ENCODE measurements at regions not wholly inside any gene's neighbourhood (a gene's known extent, or its start where the extent isn't known, plus 50 kb on each side); places are given as distances from the start of the nearest gene placed in this dataset.

- DNase-seq (ENCODE audit: low spot score) (no peak), FAIRE-seq (no peak)
Observed at GRCh38 chr12:46471404-46471803, 98.8 kb upstream of the SLC38A2 start.

GRCh38 chr12:46470975-46471374, 98.4 kb upstream of the SLC38A2 start:
- FAIRE-seq (no peak), DNase-seq (ENCODE audit: low spot score) (no peak)

GRCh38 chr12:46470036-46470627, 97.6 kb upstream of the SLC38A2 start:
- DNase-seq (ENCODE audit: low spot score) (no peak), FAIRE-seq (no peak)

- FAIRE-seq (no peak), DNase-seq (ENCODE audit: low spot score) (no peak)
Observed at GRCh38 chr12:46468813-46469212, 96.2 kb upstream of the SLC38A2 start.

- DNase-seq (ENCODE audit: low spot score): peak; percentile 48
- FAIRE-seq: no peak
Observed at GRCh38 chr12:46468160-46468559, 95.6 kb upstream of the SLC38A2 start.

GRCh38 chr12:46465307-46465706, 92.7 kb upstream of the SLC38A2 start:
- FAIRE-seq (no peak), DNase-seq (ENCODE audit: low spot score) (no peak)

GRCh38 chr12:46464863-46465262, 92.3 kb upstream of the SLC38A2 start:
- no peak for FAIRE-seq
- no peak for DNase-seq (ENCODE audit: low spot score)

GRCh38 chr12:46462641-46463355, 90.2 kb upstream of the SLC38A2 start:
- no peak for FAIRE-seq

GRCh38 chr12:46461907-46462640, 89.5 kb upstream of the SLC38A2 start:
- DNase-seq (ENCODE audit: low spot score): no peak
- FAIRE-seq: no peak

More at GRCh38 chr12:46462641-46463355, 90.2 kb upstream of the SLC38A2 start:
- DNase-seq (ENCODE audit: low spot score): no peak

- no peak for FAIRE-seq
Observed at GRCh38 chr12:46461459-46461858, 88.9 kb upstream of the SLC38A2 start.

GRCh38 chr12:46460682-46461210, 88.2 kb upstream of the SLC38A2 start:
- no peak for FAIRE-seq
- DNase-seq (ENCODE audit: low spot score): no peak

More at GRCh38 chr12:46461459-46461858, 88.9 kb upstream of the SLC38A2 start:
- no peak for DNase-seq (ENCODE audit: low spot score)

- no peak for DNase-seq (ENCODE audit: low spot score)
- no peak for FAIRE-seq
Observed at GRCh38 chr12:46459861-46460545, 87.4 kb upstream of the SLC38A2 start.

GRCh38 chr12:46459111-46459510, 86.5 kb upstream of the SLC38A2 start:
- DNase-seq (ENCODE audit: low spot score) (no peak), FAIRE-seq (no peak)

GRCh38 chr12:46458500-46459102, 86.0 kb upstream of the SLC38A2 start:
- no peak for FAIRE-seq
- DNase-seq (ENCODE audit: low spot score): no peak

- DNase-seq (ENCODE audit: low spot score) (no peak), FAIRE-seq (no peak)
Observed at GRCh38 chr12:46457958-46458357, 85.4 kb upstream of the SLC38A2 start.

- no peak for FAIRE-seq
Observed at GRCh38 chr12:46456356-46457334, 84.1 kb upstream of the SLC38A2 start.

GRCh38 chr12:46455648-46456352, 83.2 kb upstream of the SLC38A2 start:
- FAIRE-seq (no peak), DNase-seq (ENCODE audit: low spot score) (peak; percentile 53)

More at GRCh38 chr12:46456356-46457334, 84.1 kb upstream of the SLC38A2 start:
- no peak for DNase-seq (ENCODE audit: low spot score)

GRCh38 chr12:46454981-46455380, 82.4 kb upstream of the SLC38A2 start:
- FAIRE-seq (no peak), DNase-seq (ENCODE audit: low spot score) (no peak)

GRCh38 chr12:46453428-46453827, 80.9 kb upstream of the SLC38A2 start:
- DNase-seq (ENCODE audit: low spot score) (no peak), FAIRE-seq (no peak)

Data from urothelium cell line (cell line).